Activated CD4-positive, alpha-beta T cell treated with anti-CD3 and anti-CD28 coated beads, Interleukin-10, Interleukin-2, amounts not matched to agents 100 ng/mL and 50 ng/mL, durations not matched to agents 16 hours and 8 hours (primary cell): ENCODE measurements at regions not wholly inside any gene's neighbourhood (a gene's known extent, or its start where the extent isn't known, plus 50 kb on each side); places are given as distances from the start of the nearest gene placed in this dataset.
A peak's percentile ranks its signal among the peaks of the same experiment; 100 is the strongest.
"Not testable (repeated sequence)": the region's sequence is repeated elsewhere in the genome, so short reads cannot be mapped to it uniquely, and the experiment has no call there.

ENCODE experiments used
- DNase-seq: peaks from one replicate; pipeline ENCODE4 v3.0.0-alpha.2; 2020

- no peak for DNase-seq
Observed at GRCh38 chrX:46216406-46216805, 328.8 kb downstream of the ZNF674 start.

- DNase-seq = no peak
Observed at GRCh38 chrX:46211079-46211478, 334.1 kb downstream of the ZNF674 start.

GRCh38 chrX:46209768-46210167 lies 335.5 kb downstream of the ZNF674 start:
- DNase-seq = no peak

- no peak for DNase-seq
Observed at GRCh38 chrX:46209037-46209436, 336.2 kb downstream of the ZNF674 start.

GRCh38 chrX:46208225-46208854 lies 336.9 kb downstream of the ZNF674 start:
- DNase-seq = peak; percentile 13

GRCh38 chrX:46204721-46205422 lies 340.3 kb downstream of the ZNF674 start:
- DNase-seq = peak; percentile 5

GRCh38 chrX:46202733-46203514 lies 342.3 kb downstream of the ZNF674 start:
- DNase-seq = no peak

- no peak for DNase-seq
Observed at GRCh38 chrX:46200413-46200812, 344.8 kb downstream of the ZNF674 start.

- no peak for DNase-seq
Observed at GRCh38 chrX:46198858-46199257, 346.4 kb downstream of the ZNF674 start.

- not testable (repeated sequence) for DNase-seq
Observed at GRCh38 chrX:46186811-46187106, 358.5 kb downstream of the ZNF674 start.

- no peak for DNase-seq
Observed at GRCh38 chrX:46185923-46186810, 359.1 kb downstream of the ZNF674 start.

- no peak for DNase-seq
Observed at GRCh38 chrX:46184749-46185148, 360.5 kb downstream of the ZNF674 start.

GRCh38 chrX:46180258-46180687 lies 364.9 kb downstream of the ZNF674 start:
- peak; percentile 20 for DNase-seq

GRCh38 chrX:46179748-46180147 lies 365.5 kb downstream of the ZNF674 start:
- no peak for DNase-seq

GRCh38 chrX:46178763-46179162 lies 366.5 kb downstream of the ZNF674 start:
- DNase-seq = no peak

- DNase-seq = no peak
Observed at GRCh38 chrX:46173159-46173558, 372.1 kb downstream of the ZNF674 start.

- DNase-seq = not testable (repeated sequence)
Observed at GRCh38 chrX:46171457-46171856, 373.8 kb downstream of the ZNF674 start.

- no peak for DNase-seq
Observed at GRCh38 chrX:46169808-46170207, 375.4 kb downstream of the ZNF674 start.

- DNase-seq = no peak
Observed at GRCh38 chrX:46168254-46168653, 377.0 kb downstream of the ZNF674 start.

GRCh38 chrX:46165866-46166265 lies 379.4 kb downstream of the ZNF674 start:
- DNase-seq = no peak

- no peak for DNase-seq
Observed at GRCh38 chrX:46165411-46165810, 379.8 kb downstream of the ZNF674 start.

- no peak for DNase-seq
Observed at GRCh38 chrX:46152756-46153155, 392.5 kb downstream of the ZNF674 start.

GRCh38 chrX:46151332-46151731 lies 393.9 kb downstream of the ZNF674 start:
- DNase-seq = not testable (repeated sequence)
